Erythroblast (primary cell): ENCODE measurements at regions not wholly inside any gene's neighbourhood (a gene's known extent, or its start where the extent isn't known, plus 50 kb on each side); places are given as distances from the start of the nearest gene placed in this dataset.

Source experiments
- GATA1 ChIP-seq: IDR thresholded peaks from 2 replicates; pipeline ENCODE4 v1.6.1; 2011; ENCODE audit warnings: low read depth, mild to moderate bottlenecking, control low read depth, low read length, moderate library complexity
- POLR2A ChIP-seq: IDR thresholded peaks from 2 replicates; pipeline ENCODE4 v1.6.1; 2011; ENCODE audit warnings: mild to moderate bottlenecking, low read length

DNA sequence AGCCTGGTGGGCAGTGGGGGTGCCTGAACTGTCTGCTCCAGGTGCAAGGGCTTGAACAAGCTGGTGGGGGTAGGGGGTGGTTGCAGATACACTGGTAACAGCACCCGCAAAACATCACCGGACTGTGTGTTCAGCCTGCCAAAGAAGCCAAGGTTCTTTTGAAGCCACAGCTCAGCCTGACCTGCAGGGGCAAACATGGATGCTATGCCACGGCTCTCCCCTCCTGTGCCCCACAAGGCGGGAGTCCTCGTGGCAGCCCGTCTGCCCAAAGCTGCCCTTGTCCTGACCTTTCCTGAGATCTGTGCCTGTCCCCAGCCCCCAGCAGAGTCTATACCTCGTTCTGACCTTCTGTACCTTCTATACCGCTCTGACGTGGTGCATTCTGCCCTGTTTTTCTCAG is 285.7 kb downstream of the GLRX3 start:
- TF ChIP-seq POLR2A (no peak), GATA1 (no peak)
